HCT116 (cell line): ENCODE measurements at regions not wholly inside any gene's neighbourhood (a gene's known extent, or its start where the extent isn't known, plus 50 kb on each side); places are given as distances from the start of the nearest gene placed in this dataset.

Experiments
- ATAC-seq: fragments of 200-7000 bp; cut with Tn5 transposase; 2 replicates; pipeline ENCODE4 v1.9.1; 2020; ENCODE audit warnings: mild to moderate bottlenecking, moderate library complexity
- BruUV-seq: library from RNA; stranded (reverse); fragments of 400-500 nt; replicated peaks from 2 replicates; lab custom pipeline; 2021; lab: Mats Ljungman, UMichigan
- CTCF ChIA-PET: fragments of 300-600 bp; sonication (Branson Sonifier 250); formaldehyde crosslinking; loops from one replicate; lab custom pipeline; 2021; ENCODE audit warnings: antibody characterized with exemption; lab: Charles Lee
- POLR2A ChIA-PET: fragments of 300-600, 350-600 bp; sonication (Branson Sonifier 250); formaldehyde crosslinking; loops from one replicate; lab custom pipeline; 2021; ENCODE audit warnings: antibody characterized with exemption; lab: Charles Lee
- RAD21 ChIA-PET, 2 experiments: fragments of 300-600 bp; sonication (Branson Sonifier 250); formaldehyde crosslinking; loops; one replicate each; lab custom pipeline; 2023; ENCODE audit warnings: low total read pairs in 2 of 2; ENCODE audit not compliant: uncharacterized antibody in 2 of 2, unreplicated experiment in 2 of 2, low non-redundant PET in 1 of 2; lab: Charles Lee
- DNase-seq: peaks from one replicate; pipeline ENCODE4 v3.0.0-alpha.2; 2010; ENCODE audit warnings: low read depth, low spot score
- H2AFZ ChIP-seq: fragments of 200-600 bp; shearing (Covaris generic), sonication (generic); 2 replicates; pipeline ENCODE4 v1.6.1; 2017; ENCODE audit warnings: low read depth, mixed run types, mixed read lengths, antibody characterized with exemption, low read length; ENCODE audit not compliant: poor library complexity, severe bottlenecking
- H3K27ac ChIP-seq: 2 replicates; pipeline ENCODE4 v1.5.1; 2012; ENCODE audit warnings: low read depth, low read length
- H3K27me3 ChIP-seq: fragments of 200-600 bp; sonication (generic); 2 replicates; pipeline ENCODE4 v1.6.1; 2016; ENCODE audit warnings: mixed run types, low read length, mixed read lengths; ENCODE audit not compliant: insufficient read depth
- H3K36me3 ChIP-seq, 2 experiments: fragments of 200-500 bp in 1 of 2; fragments of 200-600 bp in 1 of 2; sonication (Bioruptor generic) in 1 of 2; sonication (generic) in 1 of 2; 2 replicates each; pipeline versions ENCODE4 v1.5.1 to v1.6.1; 2014 to 2016; ENCODE audit warnings: low read length in 2 of 2, inconsistent platforms in 1 of 2, mixed read lengths in 1 of 2, mixed run types in 1 of 2; ENCODE audit not compliant: insufficient read depth in 2 of 2, control insufficient read depth in 1 of 2
- H3K4me1 ChIP-seq, 2 experiments: fragments of 200-600 bp in 1 of 2; sonication (generic) in 1 of 2; 2 replicates each; pipeline versions ENCODE4 v1.5.1 to v1.6.1; 2012 to 2017; ENCODE audit warnings: low read length in 2 of 2, inconsistent platforms in 1 of 2, mild to moderate bottlenecking in 1 of 2, mixed read lengths in 1 of 2, mixed run types in 1 of 2, moderate library complexity in 1 of 2; ENCODE audit not compliant: insufficient read depth in 2 of 2, control insufficient read depth in 1 of 2
- H3K4me2 ChIP-seq: fragments of 200-600 bp; sonication (generic); 2 replicates; pipeline ENCODE4 v1.6.1; 2017; ENCODE audit warnings: mixed run types, low read length, mixed read lengths
- H3K4me3 ChIP-seq, 2 experiments: fragments of 200-600 bp in 1 of 2; sonication (generic) in 1 of 2; replicated peaks in 1 of 2; 2 replicates each; pipeline ENCODE4 v1.5.1; 2011 to 2016; ENCODE audit warnings: low read length in 2 of 2, control low read depth in 1 of 2, low read depth in 1 of 2, mild to moderate bottlenecking in 1 of 2, mixed read lengths in 1 of 2, mixed run types in 1 of 2
- H3K79me2 ChIP-seq: fragments of 200-600 bp; sonication (generic); 2 replicates; pipeline ENCODE4 v1.6.1; 2017; ENCODE audit warnings: mild to moderate bottlenecking, mixed run types, low read length, moderate library complexity, mixed read lengths; ENCODE audit not compliant: insufficient read depth
- H3K9ac ChIP-seq: fragments of 200-600 bp; sonication (generic); 2 replicates; pipeline ENCODE4 v1.6.1; 2016; ENCODE audit warnings: low read length, mixed read lengths
- H3K9me2 ChIP-seq: fragments of 200-600 bp; sonication (generic), shearing (Covaris generic); 2 replicates; pipeline ENCODE4 v1.6.1; 2017; ENCODE audit warnings: mixed run types, mild to moderate bottlenecking, moderate library complexity; ENCODE audit not compliant: insufficient read depth
- H3K9me3 ChIP-seq, 2 experiments: fragments of 200-500 bp in 1 of 2; fragments of 200-600 bp in 1 of 2; sonication (Bioruptor generic) in 1 of 2; sonication (generic) in 1 of 2; 2 replicates each; pipeline ENCODE4 v1.6.1; 2014 to 2017; ENCODE audit warnings: low read length in 2 of 2, mixed read lengths in 2 of 2, inconsistent platforms in 1 of 2, low read depth in 1 of 2, mild to moderate bottlenecking in 1 of 2, mixed run types in 1 of 2, moderate library complexity in 1 of 2; ENCODE audit not compliant: control insufficient read depth in 1 of 2, insufficient read depth in 1 of 2
- H4K20me1 ChIP-seq: fragments of 200-600 bp; sonication (generic), shearing (Covaris generic); 2 replicates; pipeline ENCODE4 v1.6.1; 2017; ENCODE audit warnings: mixed run types, mild to moderate bottlenecking, moderate library complexity; ENCODE audit not compliant: insufficient read depth
- CEBPB ChIP-seq: IDR thresholded peaks from 2 replicates; pipeline ENCODE4 v1.6.1; 2012; ENCODE audit warnings: low read depth
- CTCF ChIP-seq, 3 experiments: fragments of 200-600 bp in 1 of 3; sonication (generic) in 1 of 3; IDR thresholded peaks in 2 of 3; conservative IDR thresholded peaks in 1 of 3; 2 replicates each; pipeline ENCODE4 v1.5.1; 2012 to 2017; ENCODE audit warnings: low read depth in 2 of 3, low read length in 2 of 3, antibody characterized with exemption in 1 of 3, borderline replicate concordance in 1 of 3, control low read depth in 1 of 3, mild to moderate bottlenecking in 1 of 3, mixed read lengths in 1 of 3, mixed run types in 1 of 3, moderate library complexity in 1 of 3; ENCODE audit not compliant: insufficient read depth in 1 of 3
- ELF1 ChIP-seq: IDR thresholded peaks from 2 replicates; pipeline ENCODE4 v1.6.1; 2012; ENCODE audit warnings: low read depth, borderline replicate concordance
- EZH2 ChIP-seq: fragments of 200-600 bp; sonication (generic); IDR thresholded peaks from 2 replicates; pipeline ENCODE4 v1.6.1; 2017; ENCODE audit warnings: antibody characterized with exemption, mixed run types
- FOSL1 ChIP-seq: IDR thresholded peaks from 2 replicates; pipeline ENCODE4 v1.6.1; 2012; ENCODE audit warnings: low read depth
- JUND ChIP-seq: IDR thresholded peaks from 2 replicates; pipeline ENCODE4 v1.6.1; 2012
- MAX ChIP-seq: IDR thresholded peaks from 2 replicates; pipeline ENCODE4 v1.6.1; 2012
- POLR2A ChIP-seq: IDR thresholded peaks from 2 replicates; pipeline ENCODE4 v1.7.0; 2011; ENCODE audit warnings: borderline replicate concordance; ENCODE audit not compliant: insufficient read depth, insufficient read length; ENCODE audit errors: extremely low read depth
- RAD21 ChIP-seq: IDR thresholded peaks from 2 replicates; pipeline ENCODE4 v1.6.1; 2012; ENCODE audit warnings: low read depth, mild to moderate bottlenecking
- SIN3A ChIP-seq: IDR thresholded peaks from 2 replicates; pipeline ENCODE4 v1.6.1; 2012; ENCODE audit warnings: low read depth
- SP1 ChIP-seq: IDR thresholded peaks from 2 replicates; pipeline ENCODE4 v1.6.1; 2012; ENCODE audit warnings: low read depth
- TCF7L2 ChIP-seq: IDR thresholded peaks from 2 replicates; pipeline ENCODE4 v1.7.0; 2011; ENCODE audit warnings: borderline replicate concordance, inconsistent platforms; ENCODE audit not compliant: insufficient read depth, insufficient read length; ENCODE audit errors: extremely low read depth
- YY1 ChIP-seq: IDR thresholded peaks from 2 replicates; pipeline ENCODE4 v1.6.1; 2011; ENCODE audit warnings: low read length, low read depth, moderate library complexity, mild to moderate bottlenecking; ENCODE audit not compliant: insufficient replicate concordance; ENCODE audit errors: extremely low read depth
- ZFX ChIP-seq: fragments of 450-650 bp; IDR thresholded peaks from 2 replicates; pipeline ENCODE4 v1.6.1; 2017
- intact Hi-C: fragments of 100-400 bp; cut with micrococcal nuclease; formaldehyde crosslinking; loops from 2 replicates; pipeline ENCODE4 v1.10.0; 2022
- TF ChIP-seq, protein P1 (sequence below): IDR thresholded peaks from 2 replicates; pipeline ENCODE4 v1.6.1; 2012

- no peaks in the 10 kb centered on the region for H3K36me3 ChIP-seq
- H3K27ac ChIP-seq = no peak overlapping the region
- RAD21 ChIA-PET = no interaction called here
- CTCF ChIA-PET = no interaction called here
- H3K9me3 ChIP-seq = no peaks in the 10 kb centered on the region
- H3K9me2 ChIP-seq = no peaks in the 10 kb centered on the region
- TF ChIP-seq CTCF (IDR thresholded peaks at IDR 0.05 in 2 of 3, conservative IDR thresholded peaks at IDR 0.05 in 1 of 3; ENCODE audit: borderline replicate concordance in 1 of 3, insufficient read depth in 1 of 3, low read depth in 2 of 3, low read length in 2 of 3) = no peak
- no peak for TF ChIP-seq CEBPB
- no peak for TF ChIP-seq YY1
- TF ChIP-seq FOSL1 = no peak
- no peak for TF ChIP-seq ELF1
- TF ChIP-seq TCF7L2 = no peak
- no peak for TF ChIP-seq POLR2A
- TF ChIP-seq RAD21 = no peak
- TF ChIP-seq, all 23 proteins: peak for 0
- POLR2A ChIA-PET = no interaction called here
- BruUV-seq = no TSS peak
- no peak overlapping the region for H3K9ac ChIP-seq
- H3K4me3 ChIP-seq = no peak overlapping the region
- ATAC-seq (no peak), DNase-seq (no peak)
- intact Hi-C loops = no loop called here
- H4K20me1 ChIP-seq = no peaks in the 10 kb centered on the region
- peaks cover 5 to 19% of the 10 kb centered on the region in 2 experiments; a peak in 3 of 4 replicates for H3K4me1 ChIP-seq
- no peaks in the 10 kb centered on the region for H3K79me2 ChIP-seq
- H3K4me2 ChIP-seq = no peak overlapping the region
- H3K27me3 ChIP-seq = no peaks in the 10 kb centered on the region
- H2AFZ ChIP-seq = no peak overlapping the region
These were observed 99.0 kb upstream of the HNRNPU start for GRCh38 chr1:244963231-244963826.

DNA sequence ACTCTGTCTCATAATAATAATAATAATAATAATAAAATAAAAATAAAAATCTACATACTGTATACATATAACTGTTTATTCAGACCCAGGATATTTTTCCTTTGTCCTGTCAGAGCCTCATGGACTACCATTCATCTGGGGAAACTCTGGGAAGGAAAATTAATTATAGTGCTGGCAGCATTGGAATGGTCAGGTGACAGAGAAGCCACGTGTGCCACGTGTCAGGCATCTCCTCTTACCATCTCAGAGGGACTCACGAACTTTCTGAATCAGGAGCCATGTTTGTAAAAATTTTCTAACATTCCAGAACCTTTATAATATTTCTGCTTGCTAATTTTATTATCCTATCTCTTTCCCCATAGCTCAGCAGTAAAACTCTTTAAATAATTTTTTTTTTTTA lies 97.8 kb upstream of the HNRNPU start:
- POLR2A ChIA-PET = no interaction called here
- intact Hi-C loops = no loop called here
- no peak overlapping the region for H3K27ac ChIP-seq
- peaks cover 5 to 19% of the 10 kb centered on the region in 2 experiments; a peak in 3 of 4 replicates for H3K4me1 ChIP-seq
- H3K27me3 ChIP-seq = no peaks in the 10 kb centered on the region
- no TSS peak for BruUV-seq
- no peaks in the 10 kb centered on the region for H3K36me3 ChIP-seq
- H3K4me2 ChIP-seq = no peak overlapping the region
- H3K79me2 ChIP-seq = no peaks in the 10 kb centered on the region
- H3K9ac ChIP-seq = no peak overlapping the region
- H3K9me2 ChIP-seq = no peaks in the 10 kb centered on the region
- no peak overlapping the region for H3K4me3 ChIP-seq
- ATAC-seq (no peak), DNase-seq (no peak)
- CTCF ChIA-PET = no interaction called here
- H2AFZ ChIP-seq = no peak overlapping the region
- no peaks in the 10 kb centered on the region for H3K9me3 ChIP-seq
- no peaks in the 10 kb centered on the region for H4K20me1 ChIP-seq
- RAD21 ChIA-PET = no interaction called here
- TF ChIP-seq EZH2 (no peak), JUND (no peak), SIN3A (no peak), CTCF (IDR thresholded peaks at IDR 0.05 in 2 of 3, conservative IDR thresholded peaks at IDR 0.05 in 1 of 3; ENCODE audit: borderline replicate concordance in 1 of 3, insufficient read depth in 1 of 3, low read depth in 2 of 3, low read length in 2 of 3) (no peak), RAD21 (no peak), SP1 (no peak), MAX (no peak), ZFX (no peak)
- TF ChIP-seq, protein P1, sequence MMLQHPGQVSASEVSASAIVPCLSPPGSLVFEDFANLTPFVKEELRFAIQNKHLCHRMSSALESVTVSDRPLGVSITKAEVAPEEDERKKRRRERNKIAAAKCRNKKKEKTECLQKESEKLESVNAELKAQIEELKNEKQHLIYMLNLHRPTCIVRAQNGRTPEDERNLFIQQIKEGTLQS = no peak
